ENCODE measurements at regions not wholly inside any gene's neighbourhood (a gene's known extent, or its start where the extent isn't known, plus 50 kb on each side); places are given as distances from the start of the nearest gene placed in this dataset.

DNA sequence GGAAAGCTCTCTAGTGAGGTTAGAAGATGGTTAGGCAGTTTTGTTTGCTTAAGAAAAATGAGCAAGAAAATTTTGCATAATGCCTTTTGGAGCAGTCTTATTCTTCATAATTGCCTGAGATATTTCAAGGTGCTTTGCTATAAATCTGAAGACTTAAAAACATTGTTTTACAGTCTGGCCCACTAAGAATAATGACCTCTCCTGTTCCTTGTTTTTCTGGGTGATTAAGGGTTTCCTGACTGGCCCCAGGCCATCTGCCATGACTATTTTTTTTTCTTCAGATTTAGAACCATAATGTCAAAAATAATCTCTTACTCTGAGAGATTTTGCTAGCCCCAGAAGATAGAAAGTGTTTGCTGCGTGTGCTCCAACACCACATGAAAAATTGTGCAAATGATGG, 72.3 kb upstream of the CENPW start:
- no peak overlapping the region for H3K4me3 ChIP-seq (ENCODE audit: low read length in 3 of 3)
- intact Hi-C loops (cut with DNase I), result no loop called here
- FAIRE-seq (no peak), DNase-seq (peak in 3 of 5 donors; percentile 11 to 59 (median 49))
- no peaks in the 10 kb centered on the region for H3K27me3 ChIP-seq (ENCODE audit: control insufficient read depth, insufficient read depth, low read length)
- peaks cover 0 to 4% (median 0%) of the 10 kb centered on the region in 3 donors for H3K4me1 ChIP-seq (ENCODE audit: control insufficient read depth in 2 of 3, insufficient read depth in 2 of 3, low read depth in 1 of 3, low read length in 3 of 3)
- no peaks in the 10 kb centered on the region for H3K36me3 ChIP-seq (ENCODE audit: control insufficient read depth in 2 of 3, insufficient read depth in 3 of 3, low read length in 3 of 3)
- no peaks in the 10 kb centered on the region for H3K9me3 ChIP-seq (ENCODE audit: control insufficient read depth in 2 of 3, insufficient read depth in 1 of 3, low read length in 3 of 3)
- no peak overlapping the region for H3K27ac ChIP-seq (ENCODE audit: low read depth in 2 of 2, low read length in 2 of 2)
- TF ChIP-seq, protein P1, sequence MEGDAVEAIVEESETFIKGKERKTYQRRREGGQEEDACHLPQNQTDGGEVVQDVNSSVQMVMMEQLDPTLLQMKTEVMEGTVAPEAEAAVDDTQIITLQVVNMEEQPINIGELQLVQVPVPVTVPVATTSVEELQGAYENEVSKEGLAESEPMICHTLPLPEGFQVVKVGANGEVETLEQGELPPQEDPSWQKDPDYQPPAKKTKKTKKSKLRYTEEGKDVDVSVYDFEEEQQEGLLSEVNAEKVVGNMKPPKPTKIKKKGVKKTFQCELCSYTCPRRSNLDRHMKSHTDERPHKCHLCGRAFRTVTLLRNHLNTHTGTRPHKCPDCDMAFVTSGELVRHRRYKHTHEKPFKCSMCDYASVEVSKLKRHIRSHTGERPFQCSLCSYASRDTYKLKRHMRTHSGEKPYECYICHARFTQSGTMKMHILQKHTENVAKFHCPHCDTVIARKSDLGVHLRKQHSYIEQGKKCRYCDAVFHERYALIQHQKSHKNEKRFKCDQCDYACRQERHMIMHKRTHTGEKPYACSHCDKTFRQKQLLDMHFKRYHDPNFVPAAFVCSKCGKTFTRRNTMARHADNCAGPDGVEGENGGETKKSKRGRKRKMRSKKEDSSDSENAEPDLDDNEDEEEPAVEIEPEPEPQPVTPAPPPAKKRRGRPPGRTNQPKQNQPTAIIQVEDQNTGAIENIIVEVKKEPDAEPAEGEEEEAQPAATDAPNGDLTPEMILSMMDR (IDR thresholded peaks at IDR 0.05; ENCODE audit: borderline replicate concordance, extremely low read depth, insufficient read depth), result no peak
- no peak overlapping the region for H3K9ac ChIP-seq (ENCODE audit: low read length in 3 of 3)

DNA sequence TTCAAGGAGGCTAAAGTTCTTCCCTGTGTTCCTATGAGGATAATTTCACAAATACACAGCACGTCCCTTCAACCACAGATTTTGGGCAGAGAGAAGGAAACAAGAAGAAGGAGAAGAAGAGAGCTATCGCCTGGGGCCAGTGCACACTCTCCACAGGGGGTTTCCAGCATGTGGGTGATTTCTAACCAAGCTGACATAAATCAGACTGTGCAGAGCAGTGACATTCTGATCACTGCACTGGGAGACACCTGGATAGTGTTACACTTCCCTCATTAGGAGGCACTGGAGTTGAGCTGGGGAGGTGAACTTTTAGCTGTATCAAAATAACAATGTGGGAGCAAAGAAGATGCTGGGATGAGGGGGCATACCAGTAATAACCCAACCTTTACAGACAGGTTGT, 71.8 kb upstream of the CENPW start:
- Histone ChIP-seq H3K4me1 (ENCODE audit: control insufficient read depth in 2 of 3, insufficient read depth in 2 of 3, low read depth in 1 of 3, low read length in 3 of 3) (peaks cover 0 to 4% (median 0%) of the 10 kb centered on the region in 3 donors), H3K9ac (ENCODE audit: low read length in 3 of 3) (no peak overlapping the region), H3K27ac (ENCODE audit: low read depth in 2 of 2, low read length in 2 of 2) (no peak overlapping the region), H3K36me3 (ENCODE audit: control insufficient read depth in 2 of 3, insufficient read depth in 3 of 3, low read length in 3 of 3) (no peaks in the 10 kb centered on the region), H3K4me3 (ENCODE audit: low read length in 3 of 3) (no peak overlapping the region), H3K27me3 (ENCODE audit: control insufficient read depth, insufficient read depth, low read length) (no peaks in the 10 kb centered on the region), H3K9me3 (ENCODE audit: control insufficient read depth in 2 of 3, insufficient read depth in 1 of 3, low read length in 3 of 3) (no peaks in the 10 kb centered on the region)
- no peak for FAIRE-seq
- TF ChIP-seq, protein P1 (IDR thresholded peaks at IDR 0.05; ENCODE audit: borderline replicate concordance, extremely low read depth, insufficient read depth), result no peak
- peak in 4 of 5 donors; percentile 50 to 85 (median 72) for DNase-seq
- intact Hi-C loops (cut with DNase I), result no loop called here

DNA sequence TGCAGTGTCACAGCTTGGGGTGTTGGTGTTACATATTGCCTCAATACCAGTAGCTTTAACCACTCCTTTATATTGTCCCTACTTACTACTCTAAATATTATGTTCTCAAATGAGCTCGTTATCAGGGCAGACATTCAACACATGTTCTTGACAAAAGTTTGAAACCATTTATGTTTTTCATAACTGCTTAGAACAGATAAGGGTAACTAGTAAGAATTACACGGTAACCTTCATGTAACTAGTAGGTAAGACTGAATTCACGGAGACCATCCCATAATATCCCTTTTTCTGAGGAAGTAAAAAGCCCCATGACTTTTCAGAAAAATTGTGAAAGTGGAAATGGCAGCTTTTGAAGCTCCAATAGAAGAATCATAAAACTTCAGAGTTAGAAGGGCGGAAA, 59.6 kb upstream of the CENPW start:
- Histone ChIP-seq H3K27me3 (ENCODE audit: control insufficient read depth, insufficient read depth, low read length) (no peaks in the 10 kb centered on the region), H3K4me1 (ENCODE audit: control insufficient read depth in 2 of 3, insufficient read depth in 2 of 3, low read depth in 1 of 3, low read length in 3 of 3) (no peaks in the 10 kb centered on the region), H3K9ac (ENCODE audit: low read length in 3 of 3) (no peak overlapping the region), H3K9me3 (ENCODE audit: control insufficient read depth in 2 of 3, insufficient read depth in 1 of 3, low read length in 3 of 3) (no peaks in the 10 kb centered on the region), H3K27ac (ENCODE audit: low read depth in 2 of 2, low read length in 2 of 2) (no peak overlapping the region), H3K4me3 (ENCODE audit: low read length in 3 of 3) (no peak overlapping the region), H3K36me3 (ENCODE audit: control insufficient read depth in 2 of 3, insufficient read depth in 3 of 3, low read length in 3 of 3) (no peaks in the 10 kb centered on the region)
- DNase-seq, result no peak
- intact Hi-C loops (cut with DNase I), result no loop called here
- no peak for FAIRE-seq
- TF ChIP-seq, protein P1 (IDR thresholded peaks at IDR 0.05; ENCODE audit: borderline replicate concordance, extremely low read depth, insufficient read depth), result no peak

DNA sequence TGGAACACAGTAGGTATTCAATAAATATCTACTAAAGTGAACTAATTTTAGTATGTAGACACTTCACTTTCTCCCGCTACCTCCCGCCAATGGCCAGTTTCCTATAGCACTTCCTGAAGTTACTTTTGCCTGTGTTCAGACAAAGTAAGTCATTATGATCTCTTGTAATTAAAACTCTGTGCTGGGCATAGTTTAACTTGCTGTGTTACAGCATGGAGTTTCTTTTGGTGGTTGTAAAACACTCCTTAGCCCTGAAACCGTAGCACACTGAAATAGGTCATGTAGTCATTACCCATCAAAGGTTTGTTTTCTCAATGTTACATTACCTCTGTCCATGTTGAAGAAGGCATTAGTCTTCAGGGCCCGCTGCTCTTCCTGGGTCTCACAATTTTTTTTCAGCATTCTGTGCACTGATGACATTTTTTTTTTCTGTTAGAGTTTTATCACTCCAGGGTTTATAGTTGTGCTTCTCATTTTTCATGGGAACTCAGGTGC, 54.0 kb upstream of the CENPW start:
- no peak overlapping the region for H3K4me3 ChIP-seq (ENCODE audit: low read length in 3 of 3)
- H3K4me1 ChIP-seq (ENCODE audit: control insufficient read depth in 2 of 3, insufficient read depth in 2 of 3, low read depth in 1 of 3, low read length in 3 of 3), result no peaks in the 10 kb centered on the region
- no peak overlapping the region for H3K9ac ChIP-seq (ENCODE audit: low read length in 3 of 3)
- intact Hi-C loops (cut with DNase I), result no loop called here
- no peaks in the 10 kb centered on the region for H3K9me3 ChIP-seq (ENCODE audit: control insufficient read depth in 2 of 3, insufficient read depth in 1 of 3, low read length in 3 of 3)
- H3K36me3 ChIP-seq (ENCODE audit: control insufficient read depth in 2 of 3, insufficient read depth in 3 of 3, low read length in 3 of 3), result no peaks in the 10 kb centered on the region
- no peak overlapping the region for H3K27ac ChIP-seq (ENCODE audit: low read depth in 2 of 2, low read length in 2 of 2)
- TF ChIP-seq, protein P1 (IDR thresholded peaks at IDR 0.05; ENCODE audit: borderline replicate concordance, extremely low read depth, insufficient read depth), result no peak
- DNase-seq, result peak in 3 of 5 donors; percentile 26 to 74 (median 65)
- H3K27me3 ChIP-seq (ENCODE audit: control insufficient read depth, insufficient read depth, low read length), result no peaks in the 10 kb centered on the region
- FAIRE-seq, result no peak

All from kidney (tissue), 13 donors.